ENCODE measurements at regions not wholly inside any gene's neighbourhood (a gene's known extent, or its start where the extent isn't known, plus 50 kb on each side); places are given as distances from the start of the nearest gene placed in this dataset.

GRCh38 chr18:22284581-22285360, 115.4 kb downstream of the GATA6 start:
- no peak for TF ChIP-seq CTCF (IDR thresholded peaks at IDR 0.05 in 4 of 5, conservative IDR thresholded peaks at IDR 0.05 in 1 of 5)
- no peak for TF ChIP-seq POLR2A (IDR thresholded peaks at IDR 0.05)
